Ureter (tissue), 1 donor: ENCODE measurements at regions not wholly inside any gene's neighbourhood (a gene's known extent, or its start where the extent isn't known, plus 50 kb on each side); places are given as distances from the start of the nearest gene placed in this dataset.
A peak's percentile ranks its signal among the peaks of the same experiment; 100 is the strongest.
"Not testable (repeated sequence)": the region's sequence is repeated elsewhere in the genome, so short reads cannot be mapped to it uniquely, and the experiment has no call there.

Experiments
- DNase-seq: peaks from one replicate; pipeline ENCODE4 v3.0.0-alpha.2; 2020; ENCODE audit warnings: low spot score
- donor health status: DM: yes; HTN: yes; CAD: no.

DNA sequence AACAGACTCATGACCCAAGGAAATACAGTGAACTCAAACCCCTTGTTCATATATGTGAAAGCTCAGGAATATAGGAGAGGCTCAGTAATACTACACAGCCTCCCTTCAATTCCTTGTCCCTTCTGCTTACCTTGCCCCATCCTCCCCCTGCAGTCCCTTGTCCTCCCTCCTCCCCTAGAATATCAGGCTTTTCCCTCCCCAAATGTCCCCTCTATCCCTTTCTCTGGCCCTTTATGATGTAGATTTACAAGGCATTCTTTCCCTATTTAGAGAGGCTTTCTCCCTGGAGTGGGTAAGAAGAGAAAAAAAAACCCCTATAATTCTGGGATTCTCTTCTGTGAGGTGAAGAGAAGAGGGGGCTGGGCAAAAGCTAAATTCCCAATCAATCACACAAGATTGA is 64.9 kb upstream of the KBTBD8 start:
- no peak for DNase-seq

DNA sequence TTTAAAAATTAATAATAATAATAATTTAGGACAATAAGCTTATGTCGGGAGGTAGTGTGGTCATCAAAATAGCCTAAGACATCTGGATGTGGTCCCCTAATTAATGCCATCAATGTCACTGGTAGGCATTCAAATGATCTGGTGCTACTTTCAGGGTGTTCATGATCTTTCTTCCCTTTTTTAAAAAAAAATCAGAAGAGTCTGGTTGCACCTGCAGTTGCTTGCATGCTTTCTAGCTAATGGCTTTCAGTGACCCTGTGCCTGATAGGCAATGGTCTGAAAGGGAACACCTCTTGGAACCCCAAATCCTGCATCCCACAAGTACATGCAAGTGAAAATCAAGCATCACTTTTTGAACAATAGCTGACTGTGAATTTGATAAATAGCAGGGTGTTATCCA is 64.1 kb upstream of the KBTBD8 start:
- DNase-seq, result no peak

DNA sequence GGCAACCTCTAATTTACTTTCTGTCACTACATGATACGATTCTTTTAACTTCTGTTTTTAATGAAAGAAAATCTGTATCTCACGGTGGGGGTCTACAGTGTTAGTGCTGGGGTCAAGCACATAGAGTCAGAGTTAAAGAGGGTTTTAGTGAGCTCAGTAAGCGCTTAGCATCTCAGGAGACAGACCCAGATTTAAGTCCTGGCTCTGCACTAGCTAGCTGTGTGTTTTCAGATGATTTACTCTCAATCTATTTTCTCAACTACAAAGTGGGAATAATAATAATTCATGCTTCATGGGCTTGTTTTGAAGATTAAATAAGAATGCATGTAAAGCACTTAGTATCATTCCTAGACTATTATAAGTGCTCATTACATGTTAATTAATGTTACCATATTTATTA is 63.4 kb upstream of the KBTBD8 start:
- no peak for DNase-seq

GRCh38 chr3:66937041-66937440 is 61.1 kb upstream of the KBTBD8 start:
- not testable (repeated sequence) for DNase-seq

DNA sequence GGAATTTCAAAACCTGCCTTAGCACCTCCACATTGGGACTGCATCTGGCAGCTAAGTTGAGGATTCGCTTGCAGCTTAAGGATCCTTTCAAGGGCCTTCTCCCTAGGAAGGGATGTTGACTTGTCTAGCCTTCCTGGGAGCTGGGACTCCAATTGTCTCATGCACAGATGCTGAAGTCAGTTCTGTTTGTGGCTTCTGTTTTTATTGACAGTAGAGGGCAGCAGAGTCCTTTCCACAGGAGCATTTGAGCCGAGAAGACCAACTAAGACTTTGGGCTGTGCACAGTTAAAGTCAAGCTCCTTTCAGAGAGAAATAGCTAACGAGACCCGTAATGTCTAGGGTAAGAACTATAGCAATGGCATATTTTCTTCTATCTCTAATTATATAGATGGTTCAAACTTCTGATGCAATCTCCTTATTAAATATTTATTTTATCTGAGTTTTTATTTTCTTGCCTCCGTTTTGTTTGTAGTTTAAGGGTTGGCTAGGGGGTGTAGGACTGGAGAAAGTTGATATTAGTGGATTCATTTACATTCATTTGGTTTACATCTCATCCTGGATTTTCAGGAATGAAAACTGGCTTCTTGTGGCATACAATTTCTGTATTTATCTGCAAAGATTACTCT is 59.7 kb upstream of the KBTBD8 start:
- peak; percentile 44 for DNase-seq

DNA sequence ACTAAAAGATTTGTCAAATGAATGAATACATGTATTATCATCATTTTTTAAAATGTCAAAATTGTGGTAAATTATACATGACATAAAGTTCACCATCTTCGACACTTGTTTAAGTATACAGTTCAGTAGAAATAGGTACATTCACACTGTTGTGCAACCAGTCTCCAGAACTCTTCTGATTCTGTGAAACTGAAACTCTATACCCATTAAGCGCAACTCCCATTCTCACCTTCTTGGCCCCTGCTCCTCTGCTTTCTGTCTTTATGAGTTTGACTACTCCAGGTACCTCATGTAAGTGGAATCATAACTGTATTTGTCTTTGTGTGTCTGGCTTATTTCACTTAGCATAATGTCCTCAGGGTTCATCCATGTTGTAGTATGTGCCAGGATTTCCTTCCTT is 50.1 kb upstream of the KBTBD8 start:
- DNase-seq, result no peak
